ENCODE measurements at regions not wholly inside any gene's neighbourhood (a gene's known extent, or its start where the extent isn't known, plus 50 kb on each side); places are given as distances from the start of the nearest gene placed in this dataset.
"Not testable (repeated sequence)": the region's sequence is repeated elsewhere in the genome, so short reads cannot be mapped to it uniquely, and the experiment has no call there.

DNA sequence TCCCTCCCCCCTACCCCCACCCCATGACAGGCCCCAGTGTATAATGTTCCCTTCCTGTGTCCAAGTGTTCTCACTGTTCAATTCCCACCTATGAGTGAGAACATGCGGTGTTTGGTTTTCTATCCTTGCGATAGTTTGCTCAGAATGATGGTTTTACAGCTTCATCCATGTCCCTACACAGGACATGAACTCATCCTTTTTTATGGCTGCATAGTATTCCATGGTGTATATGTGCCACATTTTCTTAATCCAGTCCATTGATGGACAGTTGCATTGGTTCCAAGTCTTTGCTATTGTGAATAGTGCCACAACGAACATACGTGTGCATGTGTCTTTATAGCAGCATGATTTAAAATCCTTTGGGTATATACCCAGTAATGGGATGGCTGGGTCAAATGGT lies 165.6 kb upstream of the TMEM45B start:
- TF ChIP-seq, protein P1, sequence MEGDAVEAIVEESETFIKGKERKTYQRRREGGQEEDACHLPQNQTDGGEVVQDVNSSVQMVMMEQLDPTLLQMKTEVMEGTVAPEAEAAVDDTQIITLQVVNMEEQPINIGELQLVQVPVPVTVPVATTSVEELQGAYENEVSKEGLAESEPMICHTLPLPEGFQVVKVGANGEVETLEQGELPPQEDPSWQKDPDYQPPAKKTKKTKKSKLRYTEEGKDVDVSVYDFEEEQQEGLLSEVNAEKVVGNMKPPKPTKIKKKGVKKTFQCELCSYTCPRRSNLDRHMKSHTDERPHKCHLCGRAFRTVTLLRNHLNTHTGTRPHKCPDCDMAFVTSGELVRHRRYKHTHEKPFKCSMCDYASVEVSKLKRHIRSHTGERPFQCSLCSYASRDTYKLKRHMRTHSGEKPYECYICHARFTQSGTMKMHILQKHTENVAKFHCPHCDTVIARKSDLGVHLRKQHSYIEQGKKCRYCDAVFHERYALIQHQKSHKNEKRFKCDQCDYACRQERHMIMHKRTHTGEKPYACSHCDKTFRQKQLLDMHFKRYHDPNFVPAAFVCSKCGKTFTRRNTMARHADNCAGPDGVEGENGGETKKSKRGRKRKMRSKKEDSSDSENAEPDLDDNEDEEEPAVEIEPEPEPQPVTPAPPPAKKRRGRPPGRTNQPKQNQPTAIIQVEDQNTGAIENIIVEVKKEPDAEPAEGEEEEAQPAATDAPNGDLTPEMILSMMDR (IDR thresholded peaks at IDR 0.05; ENCODE audit: low read depth, low read length) = not testable (repeated sequence)
- TF ChIP-seq MYC (IDR thresholded peaks at IDR 0.05; ENCODE audit: low read depth, low read length); POLR2A (IDR thresholded peaks at IDR 0.05; ENCODE audit: extremely low read depth, insufficient read length): not testable (repeated sequence)
- TF ChIP-seq, protein P2, sequence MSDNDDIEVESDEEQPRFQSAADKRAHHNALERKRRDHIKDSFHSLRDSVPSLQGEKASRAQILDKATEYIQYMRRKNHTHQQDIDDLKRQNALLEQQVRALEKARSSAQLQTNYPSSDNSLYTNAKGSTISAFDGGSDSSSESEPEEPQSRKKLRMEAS (IDR thresholded peaks at IDR 0.05; ENCODE audit: low read depth, low read length) = not testable (repeated sequence)

Measured in NB4 (cell line).